ENCODE measurements at regions not wholly inside any gene's neighbourhood (a gene's known extent, or its start where the extent isn't known, plus 50 kb on each side); places are given as distances from the start of the nearest gene placed in this dataset.
"Not testable (repeated sequence)": the region's sequence is repeated elsewhere in the genome, so short reads cannot be mapped to it uniquely, and the experiment has no call there.

DNA sequence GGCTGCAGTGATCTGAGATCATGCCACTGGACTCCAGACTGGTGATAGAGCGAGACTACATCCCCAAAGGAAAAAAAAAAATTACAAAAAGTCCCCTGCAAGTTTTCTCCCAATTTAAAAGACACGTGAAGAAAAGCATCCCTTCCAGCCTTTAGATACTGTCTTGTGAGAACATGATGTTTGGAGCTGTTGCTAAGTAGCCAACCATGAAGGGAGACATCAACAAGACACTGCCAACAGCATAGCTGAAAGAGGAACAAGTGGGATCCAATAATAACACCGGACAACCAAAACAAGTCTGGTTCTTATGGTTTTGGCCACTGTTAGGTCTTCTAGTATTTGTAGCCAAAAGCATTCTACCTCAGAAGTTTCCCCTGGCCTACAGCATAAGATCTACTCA lies 118.9 kb upstream of the CCDC180 start:
- 73 to 81% methylated on average over 3 of the region's 3 CpGs for WGBS, 2 donors
- DNase-seq, result no peak

DNA sequence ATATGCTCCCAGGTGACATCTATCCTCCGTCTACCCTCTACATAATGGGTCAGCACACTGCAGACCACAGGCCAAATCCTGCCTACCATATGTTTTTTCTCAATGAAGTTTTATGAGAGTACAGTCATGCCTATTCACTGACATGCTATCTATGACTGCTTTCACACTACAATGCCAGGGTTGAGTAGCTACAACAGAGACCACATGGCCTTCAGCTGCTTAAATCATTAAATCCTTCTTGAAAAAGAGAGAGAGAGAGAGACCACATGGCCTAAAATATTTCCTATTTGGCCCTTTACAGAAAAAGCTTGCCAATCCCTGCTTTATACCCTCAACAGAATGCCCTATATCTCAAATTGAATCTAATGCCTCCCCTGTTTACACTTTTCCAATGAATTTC lies 119.8 kb upstream of the CCDC180 start:
- WGBS, 2 donors, result 89 to 94% methylated on average over 1 of the region's 1 CpG

More for the DNA sequence above, 118.9 kb upstream of the CCDC180 start:
- no peak for TF ChIP-seq POLR2A (IDR thresholded peaks at IDR 0.05)
- TF ChIP-seq, protein P1, sequence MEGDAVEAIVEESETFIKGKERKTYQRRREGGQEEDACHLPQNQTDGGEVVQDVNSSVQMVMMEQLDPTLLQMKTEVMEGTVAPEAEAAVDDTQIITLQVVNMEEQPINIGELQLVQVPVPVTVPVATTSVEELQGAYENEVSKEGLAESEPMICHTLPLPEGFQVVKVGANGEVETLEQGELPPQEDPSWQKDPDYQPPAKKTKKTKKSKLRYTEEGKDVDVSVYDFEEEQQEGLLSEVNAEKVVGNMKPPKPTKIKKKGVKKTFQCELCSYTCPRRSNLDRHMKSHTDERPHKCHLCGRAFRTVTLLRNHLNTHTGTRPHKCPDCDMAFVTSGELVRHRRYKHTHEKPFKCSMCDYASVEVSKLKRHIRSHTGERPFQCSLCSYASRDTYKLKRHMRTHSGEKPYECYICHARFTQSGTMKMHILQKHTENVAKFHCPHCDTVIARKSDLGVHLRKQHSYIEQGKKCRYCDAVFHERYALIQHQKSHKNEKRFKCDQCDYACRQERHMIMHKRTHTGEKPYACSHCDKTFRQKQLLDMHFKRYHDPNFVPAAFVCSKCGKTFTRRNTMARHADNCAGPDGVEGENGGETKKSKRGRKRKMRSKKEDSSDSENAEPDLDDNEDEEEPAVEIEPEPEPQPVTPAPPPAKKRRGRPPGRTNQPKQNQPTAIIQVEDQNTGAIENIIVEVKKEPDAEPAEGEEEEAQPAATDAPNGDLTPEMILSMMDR (IDR thresholded peaks at IDR 0.05), result no peak
- no peaks in the 10 kb centered on the region for H3K9me3 ChIP-seq
- H3K4me3 ChIP-seq, result no peak overlapping the region
- H3K4me1 ChIP-seq, result no peaks in the 10 kb centered on the region
- intact Hi-C loops (cut with DNase I; ENCODE audit: low total_unique reads), result no loop called here
- H3K27me3 ChIP-seq, result no peaks in the 10 kb centered on the region
- H3K27ac ChIP-seq, result no peak overlapping the region
- no peaks in the 10 kb centered on the region for H3K36me3 ChIP-seq (ENCODE audit: low read depth, missing control alignments)

GRCh38 chr9:97186493-97186892 lies 121.0 kb upstream of the CCDC180 start:
- 85 to 100% methylated on average over 1 of the region's 1 CpG for WGBS, 2 donors
- intact Hi-C loops (cut with DNase I; ENCODE audit: low total_unique reads), result no loop called here
- Histone ChIP-seq H3K4me3 (no peak overlapping the region), H3K27me3 (no peaks in the 10 kb centered on the region), H3K36me3 (ENCODE audit: low read depth, missing control alignments) (no peaks in the 10 kb centered on the region), H3K27ac (no peak overlapping the region), H3K9me3 (no peaks in the 10 kb centered on the region), H3K4me1 (peaks cover 10% of the 10 kb centered on the region)
- TF ChIP-seq, protein P1 (IDR thresholded peaks at IDR 0.05), result no peak
- TF ChIP-seq POLR2A (IDR thresholded peaks at IDR 0.05), result no peak
- no peak for DNase-seq

More for the DNA sequence above, 119.8 kb upstream of the CCDC180 start:
- intact Hi-C loops (cut with DNase I; ENCODE audit: low total_unique reads); H3K27me3 ChIP-seq; H3K36me3 ChIP-seq (ENCODE audit: low read depth, missing control alignments); H3K4me1 ChIP-seq; H3K27ac ChIP-seq; H3K9me3 ChIP-seq; H3K4me3 ChIP-seq; DNase-seq: not testable (repeated sequence)

DNA sequence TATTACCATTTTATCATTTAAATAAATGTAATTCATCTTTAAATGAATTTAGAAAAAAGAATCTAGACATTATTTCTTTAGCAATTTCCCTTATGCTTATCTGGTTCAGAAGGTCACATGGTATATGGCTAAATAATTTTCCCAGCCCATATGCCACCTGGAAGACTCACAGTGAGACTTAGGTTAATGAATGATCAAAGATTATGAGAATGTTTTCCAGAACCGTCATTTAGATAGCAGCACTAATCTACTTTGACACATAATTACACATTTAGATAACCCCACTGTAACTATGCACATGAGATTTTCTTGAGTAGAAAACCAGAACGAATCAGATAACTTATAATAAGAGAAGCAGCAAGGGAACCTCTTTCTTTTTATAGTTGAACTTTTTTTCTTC lies 124.9 kb upstream of the CCDC180 start:
- 19 to 31% methylated on average over 2 of the region's 2 CpGs for WGBS, 2 donors
- intact Hi-C loops (cut with DNase I; ENCODE audit: low total_unique reads); DNase-seq: not testable (repeated sequence)

DNA sequence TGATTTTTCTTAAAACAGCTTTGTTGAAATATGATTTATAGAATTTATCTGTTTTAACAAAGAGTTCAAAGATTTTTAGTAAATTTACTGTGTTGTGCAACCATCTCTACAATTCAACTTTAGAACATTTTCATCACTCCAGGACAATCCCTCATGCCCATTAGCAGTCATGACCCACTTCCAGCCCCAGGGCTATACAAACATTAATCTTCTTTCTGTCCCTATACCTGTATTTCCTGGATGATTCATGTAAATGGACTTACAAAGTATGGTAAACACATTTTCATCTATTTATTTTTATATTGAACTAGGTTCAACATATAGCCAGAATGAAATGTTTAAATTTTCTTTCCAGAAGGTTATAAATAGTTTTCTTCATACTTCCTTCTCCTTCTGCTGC lies 127.8 kb upstream of the CCDC180 start:
- Histone ChIP-seq H3K4me3 (no peak overlapping the region), H3K4me1 (peaks cover 10% of the 10 kb centered on the region), H3K9me3 (no peaks in the 10 kb centered on the region), H3K36me3 (ENCODE audit: low read depth, missing control alignments) (no peaks in the 10 kb centered on the region), H3K27ac (no peak overlapping the region), H3K27me3 (no peaks in the 10 kb centered on the region)
- no peak for DNase-seq
- TF ChIP-seq, protein P1 (IDR thresholded peaks at IDR 0.05), result no peak
- TF ChIP-seq POLR2A (IDR thresholded peaks at IDR 0.05), result no peak
- intact Hi-C loops (cut with DNase I; ENCODE audit: low total_unique reads), result no loop called here

More for the DNA sequence above, 124.9 kb upstream of the CCDC180 start:
- not testable (repeated sequence) for H3K36me3 ChIP-seq (ENCODE audit: low read depth, missing control alignments); H3K27me3 ChIP-seq; H3K27ac ChIP-seq; H3K9me3 ChIP-seq; H3K4me3 ChIP-seq
- H3K4me1 ChIP-seq, result peaks cover 10% of the 10 kb centered on the region

GRCh38 chr9:97176206-97176605 lies 131.3 kb upstream of the CCDC180 start:
- TF ChIP-seq, protein P1 (IDR thresholded peaks at IDR 0.05), result no peak
- H3K4me1 ChIP-seq, result no peaks in the 10 kb centered on the region
- peak; percentile 81 for DNase-seq
- intact Hi-C loops (cut with DNase I; ENCODE audit: low total_unique reads), result no loop called here
- H3K9me3 ChIP-seq, result no peaks in the 10 kb centered on the region
- WGBS, 2 donors, result 21 to 50% methylated on average over 5 of the region's 5 CpGs
- H3K4me3 ChIP-seq, result no peak overlapping the region
- H3K27me3 ChIP-seq, result no peaks in the 10 kb centered on the region
- H3K27ac ChIP-seq, result no peak overlapping the region
- H3K36me3 ChIP-seq (ENCODE audit: low read depth, missing control alignments), result no peaks in the 10 kb centered on the region

DNA sequence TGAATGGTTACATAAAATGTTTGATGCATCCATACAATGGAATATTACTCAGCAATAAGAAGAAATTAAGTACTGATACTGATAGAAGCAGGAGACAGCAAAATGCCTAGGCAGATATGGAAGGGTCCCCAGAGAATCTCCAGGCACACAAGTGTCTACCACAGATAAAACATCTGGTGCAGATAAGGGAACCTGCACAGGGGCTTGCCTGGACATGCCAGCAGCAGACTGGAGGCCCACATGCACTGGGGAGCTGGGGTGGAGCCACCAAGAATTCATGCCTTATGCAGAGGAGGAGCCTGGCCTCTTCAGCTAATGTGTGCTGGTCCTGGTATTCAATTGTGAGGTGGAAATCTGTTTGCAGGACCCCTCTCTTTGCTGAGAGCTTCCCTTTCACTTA lies 129.2 kb upstream of the CTSV start:
- intact Hi-C loops (cut with DNase I; ENCODE audit: low total_unique reads); DNase-seq; H3K4me3 ChIP-seq; H3K4me1 ChIP-seq; H3K36me3 ChIP-seq (ENCODE audit: low read depth, missing control alignments); H3K9me3 ChIP-seq; H3K27ac ChIP-seq; H3K27me3 ChIP-seq: not testable (repeated sequence)

GRCh38 chr9:97166496-97167138 lies 127.7 kb upstream of the CTSV start:
- H3K27ac ChIP-seq; H3K4me3 ChIP-seq; H3K9me3 ChIP-seq; H3K27me3 ChIP-seq; H3K4me1 ChIP-seq; intact Hi-C loops (cut with DNase I; ENCODE audit: low total_unique reads); H3K36me3 ChIP-seq (ENCODE audit: low read depth, missing control alignments); DNase-seq: not testable (repeated sequence)
